Fibroblast of lung (primary cell): ENCODE measurements at regions not wholly inside any gene's neighbourhood (a gene's known extent, or its start where the extent isn't known, plus 50 kb on each side); places are given as distances from the start of the nearest gene placed in this dataset.
A peak's percentile ranks its signal among the peaks of the same experiment; 100 is the strongest.
"Not testable (repeated sequence)": the region's sequence is repeated elsewhere in the genome, so short reads cannot be mapped to it uniquely, and the experiment has no call there.

Source experiments
- DNase-seq, 2 donors: peaks; one replicate each; pipeline versions ENCODE4 v3.0.0 to v3.0.0-alpha.2; 2010; ENCODE audit warnings: low read depth in 2 of 2
- H2AFZ ChIP-seq: 2 replicates; pipeline ENCODE4 v1.5.1; 2012; ENCODE audit warnings: low read length, control low read depth, inconsistent platforms
- H3K27ac ChIP-seq: 2 replicates; pipeline ENCODE4 v1.5.1; 2011; ENCODE audit warnings: low read length, control low read depth; ENCODE audit not compliant: insufficient read depth
- H3K27me3 ChIP-seq: 2 replicates; pipeline ENCODE4 v1.5.1; 2011; ENCODE audit warnings: mild to moderate bottlenecking, low read length; ENCODE audit not compliant: control insufficient read depth, insufficient read depth
- H3K36me3 ChIP-seq: 2 replicates; pipeline ENCODE4 v1.5.1; 2011; ENCODE audit warnings: low read length; ENCODE audit not compliant: control insufficient read depth, insufficient read depth
- H3K4me1 ChIP-seq: 2 replicates; pipeline ENCODE4 v1.5.1; 2011; ENCODE audit warnings: low read length; ENCODE audit not compliant: control insufficient read depth, insufficient read depth; ENCODE audit errors: extremely low read depth
- H3K4me2 ChIP-seq: 2 replicates; pipeline ENCODE4 v1.5.1; 2011; ENCODE audit warnings: low read length, control low read depth; ENCODE audit not compliant: insufficient read depth; ENCODE audit errors: extremely low read depth
- H3K4me3 ChIP-seq, 4 experiments: fragments of 200-600 bp in 1 of 4; sonication (generic) in 1 of 4; replicated peaks in 1 of 4; 2 replicates each; pipeline ENCODE4 v1.5.1; 2011 to 2016; ENCODE audit warnings: low read length in 4 of 4, low read depth in 3 of 4, mild to moderate bottlenecking in 3 of 4, control low read depth in 2 of 4, inconsistent platforms in 1 of 4, mixed read lengths in 1 of 4; ENCODE audit not compliant: insufficient read depth in 1 of 4; ENCODE audit errors: control extremely low read depth in 1 of 4
- H3K79me2 ChIP-seq: 2 replicates; pipeline ENCODE4 v1.5.1; 2012; ENCODE audit warnings: mild to moderate bottlenecking, low read length, inconsistent platforms; ENCODE audit not compliant: control insufficient read depth, insufficient read depth
- H3K9ac ChIP-seq: 2 replicates; pipeline ENCODE4 v1.5.1; 2011; ENCODE audit warnings: mild to moderate bottlenecking, low read length, control low read depth; ENCODE audit not compliant: insufficient read depth
- H3K9me3 ChIP-seq: 2 replicates; pipeline ENCODE4 v1.5.1; 2012; ENCODE audit warnings: low read depth, low read length; ENCODE audit not compliant: control insufficient read depth, insufficient read depth
- H4K20me1 ChIP-seq: 2 replicates; pipeline ENCODE4 v1.5.1; 2011; ENCODE audit warnings: low read length; ENCODE audit not compliant: control insufficient read depth, insufficient read depth; ENCODE audit errors: extremely low read depth

GRCh38 chr2:89154247-89154682 lies 462.8 kb downstream of the RPIA start:
- H3K79me2 ChIP-seq, H3K9me3 ChIP-seq, H3K27me3 ChIP-seq, H3K27ac ChIP-seq, H3K4me3 ChIP-seq, DNase-seq, H3K36me3 ChIP-seq, H2AFZ ChIP-seq, H3K4me1 ChIP-seq, H3K9ac ChIP-seq, H4K20me1 ChIP-seq, H3K4me2 ChIP-seq: not testable (repeated sequence)

GRCh38 chr2:89160306-89160705 lies 468.8 kb downstream of the RPIA start:
- H3K27me3 ChIP-seq, H4K20me1 ChIP-seq, H3K36me3 ChIP-seq: not testable (repeated sequence)

GRCh38 chr2:89161626-89162025 lies 470.2 kb downstream of the RPIA start:
- not testable (repeated sequence) for H3K4me1 ChIP-seq, H3K27me3 ChIP-seq, H3K36me3 ChIP-seq, H3K9ac ChIP-seq, H4K20me1 ChIP-seq, H3K79me2 ChIP-seq, H3K9me3 ChIP-seq, H3K4me2 ChIP-seq, H2AFZ ChIP-seq, H3K27ac ChIP-seq, DNase-seq, H3K4me3 ChIP-seq

More at GRCh38 chr2:89160306-89160705, 468.8 kb downstream of the RPIA start:
- H2AFZ ChIP-seq, H3K4me1 ChIP-seq, H3K4me3 ChIP-seq, H3K4me2 ChIP-seq, H3K9me3 ChIP-seq, H3K79me2 ChIP-seq, H3K9ac ChIP-seq, DNase-seq, H3K27ac ChIP-seq: not testable (repeated sequence)

GRCh38 chr2:89170506-89171173 lies 479.2 kb downstream of the RPIA start:
- H3K9ac ChIP-seq, H3K79me2 ChIP-seq, H3K4me1 ChIP-seq, H3K9me3 ChIP-seq, H3K27ac ChIP-seq, H3K27me3 ChIP-seq, H4K20me1 ChIP-seq, H3K4me2 ChIP-seq, H2AFZ ChIP-seq, H3K4me3 ChIP-seq, H3K36me3 ChIP-seq: not testable (repeated sequence)
- DNase-seq: peak in 1 of 2 donors; percentile 6

- H3K4me2 ChIP-seq, H3K9me3 ChIP-seq, H3K36me3 ChIP-seq, H4K20me1 ChIP-seq, H3K4me3 ChIP-seq, H2AFZ ChIP-seq, H3K27ac ChIP-seq, H3K79me2 ChIP-seq, H3K9ac ChIP-seq, H3K4me1 ChIP-seq, H3K27me3 ChIP-seq, DNase-seq: not testable (repeated sequence)
Measured at GRCh38 chr2:89171174-89171519, 479.7 kb downstream of the RPIA start.

- not testable (repeated sequence) for H3K4me1 ChIP-seq, H3K27ac ChIP-seq, H3K36me3 ChIP-seq, H4K20me1 ChIP-seq, DNase-seq, H3K79me2 ChIP-seq, H3K4me3 ChIP-seq, H3K4me2 ChIP-seq, H3K27me3 ChIP-seq, H3K9me3 ChIP-seq, H3K9ac ChIP-seq, H2AFZ ChIP-seq
Measured at GRCh38 chr2:89177004-89177403, 485.5 kb downstream of the RPIA start.

GRCh38 chr2:89182221-89182620 lies 490.7 kb downstream of the RPIA start:
- H3K79me2 ChIP-seq, H3K36me3 ChIP-seq, H3K9me3 ChIP-seq, H3K9ac ChIP-seq, H4K20me1 ChIP-seq, H3K27ac ChIP-seq, H3K4me2 ChIP-seq, H3K27me3 ChIP-seq, H3K4me1 ChIP-seq, H3K4me3 ChIP-seq, H2AFZ ChIP-seq: not testable (repeated sequence)
- DNase-seq: peak in 1 of 2 donors; percentile 27
